ENCODE measurements at regions not wholly inside any gene's neighbourhood (a gene's known extent, or its start where the extent isn't known, plus 50 kb on each side); places are given as distances from the start of the nearest gene placed in this dataset.
"Not testable (repeated sequence)": the region's sequence is repeated elsewhere in the genome, so short reads cannot be mapped to it uniquely, and the experiment has no call there.

- DNase-seq: no peak
- no peak overlapping the region for H3K27ac ChIP-seq
- H3K4me1 ChIP-seq: no peaks in the 10 kb centered on the region
- H3K36me3 ChIP-seq: no peaks in the 10 kb centered on the region
- H3K4me3 ChIP-seq: no peak overlapping the region
- TF ChIP-seq EP300 (IDR thresholded peaks at IDR 0.05) (no peak), POLR2AphosphoS5 (IDR thresholded peaks at IDR 0.05) (no peak), CTCF (IDR thresholded peaks at IDR 0.05) (no peak), POLR2A (IDR thresholded peaks at IDR 0.05) (no peak)
- no peaks in the 10 kb centered on the region for H3K27me3 ChIP-seq
- ATAC-seq (ENCODE audit: low FRiP score in 2 of 2): no peak
- H3K9me3 ChIP-seq: peaks cover 0 to 16% (median 8%) of the 10 kb centered on the region in 4 donors
Measured at GRCh38 chr12:111244673-111245072, 124.2 kb downstream of the PHETA1 start.

- not testable (repeated sequence) for H3K4me3 ChIP-seq; ATAC-seq (ENCODE audit: low FRiP score in 2 of 2); H3K27me3 ChIP-seq; DNase-seq; H3K36me3 ChIP-seq; H3K4me1 ChIP-seq; H3K27ac ChIP-seq
- peaks cover 0 to 16% (median 8%) of the 10 kb centered on the region in 4 donors for H3K9me3 ChIP-seq
- 91 to 100% methylated on average over 1 of the region's 1 CpG for WGBS, 2 donors
Measured at GRCh38 chr12:111242817-111243216, 126.1 kb downstream of the PHETA1 start.

DNA sequence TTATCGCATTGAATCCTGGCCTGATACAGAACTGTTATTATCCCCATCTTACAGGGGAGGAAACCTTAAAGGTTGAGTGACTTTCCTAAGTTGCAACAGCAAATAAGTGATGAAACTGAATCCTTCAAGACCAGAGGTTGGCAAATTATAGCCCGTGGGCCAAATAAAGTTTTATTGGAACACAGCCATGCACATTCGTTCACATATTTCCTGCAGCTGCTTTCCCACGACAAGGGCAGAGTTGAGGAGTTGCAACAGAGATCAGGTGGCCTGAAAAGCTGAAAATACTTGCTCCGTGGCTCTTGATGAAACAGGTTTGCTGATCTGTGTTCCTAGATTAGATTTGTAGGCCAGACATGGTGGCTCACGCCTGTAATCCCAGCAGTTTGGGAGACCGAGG lies 126.7 kb downstream of the PHETA1 start:
- Histone ChIP-seq H3K27me3 (no peaks in the 10 kb centered on the region), H3K36me3 (no peaks in the 10 kb centered on the region), H3K9me3 (peaks cover 0 to 16% (median 8%) of the 10 kb centered on the region in 4 donors), H3K4me3 (no peak overlapping the region), H3K4me1 (no peaks in the 10 kb centered on the region), H3K27ac (no peak overlapping the region)
- ATAC-seq (ENCODE audit: low FRiP score in 2 of 2) (no peak), DNase-seq (no peak)
- WGBS, 2 donors: 69 to 70% methylated on average over 7 of the region's 7 CpGs
- TF ChIP-seq POLR2A (IDR thresholded peaks at IDR 0.05): no peak
- TF ChIP-seq CTCF (IDR thresholded peaks at IDR 0.05): no peak
- TF ChIP-seq POLR2AphosphoS5 (IDR thresholded peaks at IDR 0.05): no peak
- no peak for TF ChIP-seq EP300 (IDR thresholded peaks at IDR 0.05)

DNA sequence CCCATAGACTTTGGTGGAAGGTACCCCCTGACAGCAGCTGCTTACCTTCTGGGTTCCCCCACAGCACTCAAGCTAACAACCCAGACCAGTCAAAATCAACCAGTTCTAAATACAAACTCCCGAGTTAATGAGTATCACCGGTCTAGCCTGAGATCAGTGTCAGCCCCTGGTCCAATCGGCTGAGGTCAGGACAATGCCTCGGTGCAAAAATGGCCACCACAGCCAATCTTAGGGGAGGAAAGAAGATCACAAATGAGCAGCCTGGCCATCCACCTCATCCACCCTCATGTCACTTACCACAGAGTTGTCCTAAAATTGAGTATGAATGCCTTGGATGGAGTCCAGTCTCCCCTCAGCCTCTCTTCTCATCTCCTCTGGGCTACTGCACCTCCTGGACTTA lies 128.5 kb downstream of the PHETA1 start:
- DNase-seq: no peak
- TF ChIP-seq CTCF (IDR thresholded peaks at IDR 0.05): no peak
- no peak for TF ChIP-seq EP300 (IDR thresholded peaks at IDR 0.05)
- TF ChIP-seq POLR2AphosphoS5 (IDR thresholded peaks at IDR 0.05): no peak
- no peak for TF ChIP-seq POLR2A (IDR thresholded peaks at IDR 0.05)
- H3K4me3 ChIP-seq: no peak overlapping the region
- H3K9me3 ChIP-seq: peaks cover 0 to 11% (median 6%) of the 10 kb centered on the region in 4 donors
- ATAC-seq (ENCODE audit: low FRiP score in 2 of 2): no peak
- H3K27me3 ChIP-seq: no peaks in the 10 kb centered on the region
- no peaks in the 10 kb centered on the region for H3K36me3 ChIP-seq
- 71 to 77% methylated on average over 4 of the region's 4 CpGs for WGBS, 2 donors
- no peak overlapping the region for H3K27ac ChIP-seq
- no peaks in the 10 kb centered on the region for H3K4me1 ChIP-seq

DNA sequence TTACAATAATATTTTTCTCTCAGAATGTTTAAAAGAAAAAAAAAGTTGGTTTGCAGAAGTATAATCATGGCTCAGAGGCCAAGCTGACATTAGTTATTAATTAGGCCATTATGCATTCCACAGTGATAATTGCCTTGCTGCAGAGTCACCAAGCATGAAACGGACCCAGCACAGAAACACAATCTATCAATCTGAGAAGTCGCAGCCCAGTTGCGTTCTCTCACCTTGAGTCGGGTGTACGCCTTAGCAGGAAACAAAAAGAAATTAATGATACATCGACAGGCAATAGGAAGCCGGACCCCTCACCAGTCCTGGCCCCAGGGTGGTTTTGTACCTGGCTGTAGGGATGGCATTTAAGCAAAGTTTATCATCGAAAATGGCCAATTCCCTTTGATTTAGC lies 129.7 kb downstream of the PHETA1 start:
- Histone ChIP-seq H3K4me1 (no peaks in the 10 kb centered on the region), H3K36me3 (no peaks in the 10 kb centered on the region), H3K27me3 (no peaks in the 10 kb centered on the region), H3K27ac (no peak overlapping the region), H3K9me3 (peaks cover 0 to 7% (median 3%) of the 10 kb centered on the region in 4 donors), H3K4me3 (no peak overlapping the region)
- DNase-seq (no peak), ATAC-seq (ENCODE audit: low FRiP score in 2 of 2) (no peak)
- 66 to 75% methylated on average over 8 of the region's 8 CpGs for WGBS, 2 donors
- TF ChIP-seq EP300 (IDR thresholded peaks at IDR 0.05) (no peak), POLR2A (IDR thresholded peaks at IDR 0.05) (no peak), POLR2AphosphoS5 (IDR thresholded peaks at IDR 0.05) (no peak), CTCF (IDR thresholded peaks at IDR 0.05) (no peak)
